ENCODE measurements at regions not wholly inside any gene's neighbourhood (a gene's known extent, or its start where the extent isn't known, plus 50 kb on each side); places are given as distances from the start of the nearest gene placed in this dataset.

DNA sequence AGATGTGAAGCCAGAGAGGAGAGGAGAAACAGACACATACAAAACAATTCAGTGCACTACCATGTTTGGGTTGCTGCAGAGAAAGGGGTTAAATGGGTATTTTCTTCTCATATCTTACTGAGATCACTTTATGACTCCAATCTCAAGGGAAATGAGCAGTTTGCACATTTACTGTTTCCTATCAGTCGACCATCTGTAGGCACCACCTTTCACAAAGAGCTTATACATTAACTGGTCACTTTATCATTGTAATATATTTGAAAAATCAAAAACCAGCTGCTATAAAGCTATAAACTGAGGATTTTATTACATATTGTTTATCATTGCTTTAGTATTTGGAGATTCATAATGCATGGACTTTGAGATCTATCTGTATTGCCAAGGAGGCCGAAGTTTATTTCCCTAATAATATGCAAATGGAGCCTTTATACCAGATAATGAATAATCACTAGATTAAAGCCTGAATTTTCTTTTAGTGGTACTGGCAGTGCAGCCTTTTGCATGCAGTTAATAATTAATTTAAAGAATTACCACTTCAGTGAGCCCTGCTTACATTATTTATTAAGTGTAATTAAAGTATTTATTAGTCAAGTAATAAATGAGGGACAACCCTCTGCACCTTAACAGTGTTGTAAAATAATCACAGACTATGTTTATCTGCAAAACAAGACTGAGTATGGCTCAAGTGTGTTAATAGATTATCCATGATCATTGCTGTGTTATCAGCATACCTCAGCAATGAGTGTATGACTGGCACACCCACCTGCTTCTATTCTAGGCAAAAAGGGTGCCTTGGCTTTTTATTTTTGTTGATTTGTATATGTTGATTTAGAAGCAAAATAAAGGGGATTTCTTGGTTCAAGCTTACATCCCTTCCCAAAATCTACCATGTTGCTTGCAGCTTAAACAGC, 167.7 kb upstream of the SLC14A2 start:
- no peak for TF ChIP-seq GATA2 (IDR thresholded peaks at IDR 0.05; ENCODE audit: low read depth, low read length)
- no peak for TF ChIP-seq GATA3 (IDR thresholded peaks at IDR 0.05; ENCODE audit: low read depth, low read length)

DNA sequence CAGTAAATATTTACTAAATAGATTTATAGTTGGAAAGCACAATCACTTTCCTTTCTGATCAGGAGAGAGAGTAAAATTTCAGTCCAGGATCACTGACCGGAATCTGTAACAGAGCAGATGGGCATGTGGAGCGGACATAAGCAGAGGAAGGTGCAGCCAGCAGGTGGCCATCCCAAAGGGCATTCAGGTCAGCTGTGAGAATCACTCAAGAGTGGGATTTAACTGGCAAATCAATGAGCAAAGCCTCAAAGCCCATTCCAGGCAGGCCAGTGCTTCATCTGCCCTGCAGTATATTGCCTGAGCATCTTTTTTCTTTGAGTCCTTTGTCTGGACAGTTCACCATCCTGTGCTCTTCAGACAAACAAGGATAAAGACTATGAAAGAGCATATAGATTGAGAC, 166.4 kb upstream of the SLC14A2 start:
- no peak for TF ChIP-seq GATA3 (IDR thresholded peaks at IDR 0.05; ENCODE audit: low read depth, low read length)
- no peak for TF ChIP-seq GATA2 (IDR thresholded peaks at IDR 0.05; ENCODE audit: low read depth, low read length)

DNA sequence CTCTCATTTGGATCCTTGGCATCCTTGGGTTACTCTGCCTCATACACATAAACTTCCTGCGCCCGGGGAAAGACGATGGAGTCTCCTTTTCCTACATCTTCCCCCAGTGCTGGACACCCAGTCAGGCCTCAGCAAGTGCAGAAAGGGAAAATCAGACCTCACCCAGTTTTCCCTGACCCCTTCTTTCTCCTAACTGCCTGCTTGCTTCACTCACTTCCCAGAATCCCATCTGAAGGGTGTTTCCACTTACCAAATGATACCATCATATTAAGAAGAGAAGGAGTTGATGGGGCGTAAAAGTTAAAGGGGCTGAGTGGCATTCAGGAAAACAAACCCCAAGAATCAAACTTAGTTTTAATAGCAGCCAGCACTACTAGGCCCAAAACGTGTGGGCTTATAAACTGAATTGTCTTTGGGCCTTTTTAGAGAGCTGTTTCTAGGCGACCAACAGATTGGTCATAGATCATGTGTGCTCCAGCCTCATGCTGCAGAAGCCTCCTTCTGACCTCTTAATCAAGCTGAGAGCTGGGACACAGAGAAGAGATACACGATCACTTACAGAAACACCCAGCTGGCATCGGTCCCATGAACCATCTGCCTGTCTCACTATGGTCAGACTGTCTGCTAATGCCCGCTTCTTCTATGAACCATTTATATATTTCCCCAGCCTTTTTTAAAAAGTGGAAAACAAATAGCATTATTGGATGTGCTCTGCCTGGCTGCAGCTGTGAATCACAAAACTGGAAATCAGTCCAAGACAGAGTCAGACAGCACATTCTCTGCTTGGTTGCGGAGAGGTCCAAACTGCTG, 165.7 kb upstream of the SLC14A2 start:
- TF ChIP-seq GATA2 (IDR thresholded peaks at IDR 0.05; ENCODE audit: low read depth, low read length): no peak
- TF ChIP-seq GATA3 (IDR thresholded peaks at IDR 0.05; ENCODE audit: low read depth, low read length): no peak

DNA sequence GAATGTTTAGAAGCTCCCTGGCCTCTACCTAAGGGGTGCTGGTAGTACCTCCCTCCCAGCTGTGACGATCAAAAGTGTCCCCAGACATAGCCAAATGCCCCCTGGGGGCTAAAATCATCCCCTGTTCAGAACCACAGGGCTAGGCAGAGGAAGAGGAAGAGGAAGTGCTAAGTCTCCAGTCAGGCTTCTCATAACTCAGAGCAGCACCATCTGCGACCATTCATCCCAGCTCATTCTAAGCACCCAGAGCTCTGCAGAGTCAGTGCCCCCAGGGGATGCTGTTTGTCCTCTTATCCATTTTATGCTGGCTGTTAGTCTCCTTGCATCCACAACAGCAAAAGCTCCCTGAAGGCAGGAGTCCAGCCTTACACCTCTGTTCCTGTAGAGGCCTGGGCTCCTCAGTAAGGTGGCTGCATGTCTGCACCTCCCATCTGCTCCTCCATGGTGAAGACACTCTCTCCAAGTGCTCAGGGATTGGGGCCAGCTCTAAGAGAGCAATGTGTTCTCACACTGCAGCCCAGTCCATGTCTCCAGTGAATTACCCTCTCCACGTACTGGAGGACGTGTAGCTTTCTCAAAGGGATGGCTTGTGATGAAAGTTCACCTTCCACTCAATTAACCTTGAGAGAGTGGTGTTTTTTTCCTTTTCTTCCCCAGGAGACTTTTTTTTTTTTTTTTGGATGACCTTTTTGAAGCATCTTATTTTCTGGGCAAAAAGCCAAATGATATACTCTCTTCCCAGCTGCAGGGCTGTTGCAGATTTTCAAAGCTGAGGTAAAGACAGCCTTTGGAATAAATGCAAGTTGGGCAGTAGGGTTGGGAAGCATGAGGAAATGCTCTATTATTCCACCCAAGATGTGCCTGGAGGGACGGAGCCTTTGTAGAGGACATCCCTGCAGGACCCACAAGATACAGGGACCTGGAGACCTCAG, 158.9 kb upstream of the SLC14A2 start:
- TF ChIP-seq GATA3 (IDR thresholded peaks at IDR 0.05; ENCODE audit: low read depth, low read length) (no peak), GATA2 (IDR thresholded peaks at IDR 0.05; ENCODE audit: low read depth, low read length) (no peak)

DNA sequence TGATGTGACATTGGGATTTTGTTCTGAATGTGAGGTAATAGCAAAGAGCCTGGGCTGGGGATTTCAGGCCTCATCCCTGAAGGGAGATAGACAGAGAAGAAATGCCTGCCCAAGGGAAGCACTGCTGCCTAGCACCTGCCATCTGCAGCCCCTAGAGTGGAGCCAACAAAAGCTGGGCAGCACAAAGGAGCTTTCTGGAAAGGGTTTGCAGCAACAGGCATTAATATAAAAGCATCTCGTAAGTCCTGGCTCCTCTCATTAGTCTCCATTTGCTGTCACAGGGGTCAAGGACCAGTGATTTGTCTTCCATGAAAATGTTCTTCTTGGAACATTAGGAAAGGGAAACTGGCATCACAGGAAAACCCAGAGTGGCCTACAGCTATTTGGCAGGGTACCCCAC, 157.2 kb upstream of the SLC14A2 start:
- TF ChIP-seq GATA2 (IDR thresholded peaks at IDR 0.05; ENCODE audit: low read depth, low read length): no peak
- TF ChIP-seq GATA3 (IDR thresholded peaks at IDR 0.05; ENCODE audit: low read depth, low read length): no peak

DNA sequence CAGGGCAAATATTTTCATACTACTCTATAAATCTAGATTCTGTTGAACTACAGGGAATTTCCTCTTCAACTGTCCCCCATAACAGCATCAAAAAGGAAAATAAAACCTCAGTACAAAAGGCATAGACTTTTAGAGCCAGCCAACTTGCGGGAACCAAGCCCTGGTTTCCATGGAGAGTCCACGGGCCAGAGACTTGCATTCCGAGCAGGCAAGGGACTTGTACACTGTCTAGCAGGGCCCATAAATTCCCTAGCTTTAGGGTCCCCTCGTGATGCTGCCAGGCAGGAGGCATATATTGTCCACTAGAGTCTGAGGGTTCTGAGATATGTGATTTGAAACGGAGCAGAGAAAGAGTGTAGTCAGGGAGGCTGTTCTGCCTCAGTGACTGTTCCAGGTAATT, 153.1 kb upstream of the SLC14A2 start:
- TF ChIP-seq GATA3 (IDR thresholded peaks at IDR 0.05; ENCODE audit: low read depth, low read length) (no peak), GATA2 (IDR thresholded peaks at IDR 0.05; ENCODE audit: low read depth, low read length) (no peak)

DNA sequence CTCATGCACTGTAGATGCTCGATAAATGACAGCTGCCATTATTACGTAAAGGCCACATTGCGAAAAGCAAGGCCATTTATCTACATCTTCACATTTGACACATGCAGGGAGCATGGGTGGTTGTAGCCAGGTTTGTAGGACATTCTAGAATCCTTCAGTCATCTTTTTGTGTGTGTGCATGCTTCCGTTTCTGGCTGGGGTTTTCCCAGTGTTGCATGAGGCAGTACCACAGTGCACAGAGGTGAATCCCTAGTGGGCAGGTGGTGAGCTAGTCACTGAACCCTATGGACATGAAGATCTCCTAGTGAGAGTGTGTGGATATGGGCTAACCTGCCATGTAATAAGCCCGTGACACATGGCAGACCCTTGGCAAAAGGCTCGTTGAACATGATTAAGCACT, 151.8 kb upstream of the SLC14A2 start:
- TF ChIP-seq GATA3 (IDR thresholded peaks at IDR 0.05; ENCODE audit: low read depth, low read length) (no peak), GATA2 (IDR thresholded peaks at IDR 0.05; ENCODE audit: low read depth, low read length) (no peak)

DNA sequence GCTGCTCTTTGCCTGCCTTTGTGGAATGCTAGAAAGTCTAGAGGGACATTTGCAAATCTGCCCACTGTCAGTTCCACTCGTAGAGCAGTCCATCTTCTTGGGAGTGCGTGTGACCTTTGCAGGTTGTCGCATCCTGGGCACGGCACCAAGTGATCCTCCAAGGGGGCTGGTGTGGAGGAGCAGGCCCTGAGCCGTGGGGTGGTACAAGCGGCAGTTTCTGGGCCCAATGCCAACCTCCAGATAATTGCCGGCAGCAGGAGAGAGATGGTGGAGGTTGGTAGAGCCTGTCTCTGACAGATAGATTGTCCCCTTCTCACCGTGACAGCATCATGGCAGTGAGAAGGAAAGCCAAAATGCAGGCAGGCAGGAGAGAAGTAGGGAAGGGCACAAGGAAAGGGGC, 150.7 kb upstream of the SLC14A2 start:
- TF ChIP-seq GATA3 (IDR thresholded peaks at IDR 0.05; ENCODE audit: low read depth, low read length): no peak
- TF ChIP-seq GATA2 (IDR thresholded peaks at IDR 0.05; ENCODE audit: low read depth, low read length): peak; percentile 40; the same call in 1 of the 2 replicates

DNA sequence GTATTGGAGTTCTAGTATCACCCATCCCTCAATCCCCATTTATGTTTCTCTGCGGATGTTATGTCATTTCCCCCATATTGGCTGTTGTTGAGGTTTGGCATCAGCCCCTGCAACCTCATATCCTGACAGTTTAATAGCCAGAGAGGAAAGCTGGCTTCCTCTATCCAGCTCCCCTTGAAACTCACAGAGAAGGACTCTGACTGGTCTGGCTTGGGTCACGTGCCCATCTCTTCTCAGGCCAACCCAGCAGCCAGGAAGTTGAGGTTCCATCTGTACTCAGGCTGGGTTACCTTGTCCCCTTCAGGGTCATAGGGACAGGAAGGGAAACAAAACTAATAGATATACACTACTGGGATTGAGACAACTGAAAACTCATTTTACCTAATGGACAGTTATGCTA, 148.0 kb upstream of the SLC14A2 start:
- TF ChIP-seq GATA2 (IDR thresholded peaks at IDR 0.05; ENCODE audit: low read depth, low read length) (no peak), GATA3 (IDR thresholded peaks at IDR 0.05; ENCODE audit: low read depth, low read length) (no peak)

DNA sequence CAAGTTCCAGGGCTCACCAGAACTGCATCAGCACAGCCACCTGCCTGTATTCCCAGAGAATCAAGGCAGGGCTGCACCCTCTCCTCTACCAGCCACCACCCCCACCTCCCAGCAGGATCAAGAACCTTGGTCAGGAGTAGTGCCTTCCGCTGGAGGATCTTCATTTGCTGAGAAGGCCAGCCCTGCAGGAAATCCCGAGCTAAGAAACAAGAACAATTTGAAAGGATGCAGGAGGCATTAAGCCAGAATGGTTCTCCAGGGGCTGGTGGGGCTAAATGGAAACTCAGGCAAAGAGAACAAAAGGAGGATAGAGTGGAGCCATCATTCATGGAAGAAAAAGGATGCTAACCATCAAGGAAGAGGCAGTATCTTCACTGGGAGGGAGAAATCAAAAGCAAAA, 147.3 kb upstream of the SLC14A2 start:
- no peak for TF ChIP-seq GATA2 (IDR thresholded peaks at IDR 0.05; ENCODE audit: low read depth, low read length)
- TF ChIP-seq GATA3 (IDR thresholded peaks at IDR 0.05; ENCODE audit: low read depth, low read length): no peak

DNA sequence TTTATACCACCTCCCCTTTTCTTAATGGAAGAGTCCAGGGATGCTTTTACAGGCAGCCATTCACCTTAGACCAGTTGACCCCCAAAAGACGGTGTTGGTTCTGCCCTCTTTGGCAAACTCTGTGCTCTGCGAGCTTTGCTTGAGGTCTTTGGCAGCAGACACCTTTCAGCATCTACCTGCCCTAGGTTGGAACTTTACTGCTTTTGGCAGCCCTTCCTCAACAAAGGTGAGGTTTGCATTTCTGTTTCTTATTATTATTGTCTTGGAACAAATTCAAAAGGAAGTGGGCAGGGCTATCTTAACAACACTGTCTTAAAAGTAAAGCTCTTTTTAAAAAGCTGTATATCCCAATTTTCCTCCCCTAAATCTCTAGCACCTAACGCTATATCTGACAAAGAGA, 136.4 kb upstream of the SLC14A2 start:
- TF ChIP-seq GATA2 (IDR thresholded peaks at IDR 0.05; ENCODE audit: low read depth, low read length) (no peak), GATA3 (IDR thresholded peaks at IDR 0.05; ENCODE audit: low read depth, low read length) (no peak)

DNA sequence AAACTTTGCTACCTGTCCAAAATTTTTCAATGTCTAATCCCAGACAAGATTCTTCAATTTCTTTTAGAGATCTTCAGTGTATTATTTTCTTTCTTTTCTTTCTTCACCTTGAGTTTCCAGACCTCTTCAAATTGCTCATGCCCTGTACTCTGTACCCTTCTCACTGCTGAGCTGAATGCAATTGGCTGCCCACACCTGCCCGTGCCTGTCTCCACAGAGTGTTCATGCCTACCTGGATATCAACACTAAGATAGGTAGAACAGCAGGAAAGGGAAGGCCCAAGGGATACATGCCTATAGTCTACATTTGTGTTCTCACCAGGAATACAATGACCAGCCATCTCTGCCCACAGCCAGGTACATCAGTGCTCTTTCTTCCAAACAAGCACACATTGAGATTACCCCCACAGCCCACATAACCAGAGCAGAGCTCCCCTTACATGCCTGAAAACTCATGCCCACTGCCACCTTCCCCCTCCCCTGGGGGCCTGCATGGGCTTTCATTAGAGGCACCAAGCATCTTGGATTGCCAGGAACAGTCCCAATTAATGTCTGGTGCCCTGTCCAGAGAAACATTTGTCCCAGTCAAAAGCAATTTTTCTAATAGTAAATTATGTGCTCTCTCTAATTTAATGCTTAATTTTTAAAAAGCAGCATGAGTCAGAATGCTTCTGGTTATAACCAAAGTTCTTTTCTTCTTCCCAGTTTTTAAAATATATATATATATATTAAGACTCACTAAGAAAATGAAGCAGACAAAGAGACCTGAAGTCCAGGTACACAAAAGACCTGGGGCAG, 134.9 kb upstream of the SLC14A2 start:
- TF ChIP-seq GATA3 (IDR thresholded peaks at IDR 0.05; ENCODE audit: low read depth, low read length): no peak
- TF ChIP-seq GATA2 (IDR thresholded peaks at IDR 0.05; ENCODE audit: low read depth, low read length): no peak

DNA sequence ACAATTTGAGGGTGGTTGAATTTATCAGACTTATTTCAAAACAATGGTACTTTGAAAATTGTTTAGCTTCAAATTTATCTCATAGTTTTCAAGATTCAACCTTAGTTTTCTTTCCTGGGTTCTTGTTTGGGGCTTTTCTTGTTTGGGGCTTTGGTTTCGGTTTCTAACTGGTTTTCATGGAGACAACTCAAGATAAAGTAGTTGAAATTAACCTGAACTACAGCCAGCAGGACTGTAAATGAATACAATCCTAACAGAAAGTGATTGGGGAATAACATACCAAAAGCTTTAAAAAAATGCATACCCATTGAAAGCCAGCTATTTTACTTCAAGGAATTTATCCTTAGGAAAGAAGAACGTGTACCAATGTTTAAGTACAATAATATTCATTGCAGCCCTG, 133.5 kb upstream of the SLC14A2 start:
- no peak for TF ChIP-seq GATA3 (IDR thresholded peaks at IDR 0.05; ENCODE audit: low read depth, low read length)
